ENCODE measurements at regions not wholly inside any gene's neighbourhood (a gene's known extent, or its start where the extent isn't known, plus 50 kb on each side); places are given as distances from the start of the nearest gene placed in this dataset.

DNA sequence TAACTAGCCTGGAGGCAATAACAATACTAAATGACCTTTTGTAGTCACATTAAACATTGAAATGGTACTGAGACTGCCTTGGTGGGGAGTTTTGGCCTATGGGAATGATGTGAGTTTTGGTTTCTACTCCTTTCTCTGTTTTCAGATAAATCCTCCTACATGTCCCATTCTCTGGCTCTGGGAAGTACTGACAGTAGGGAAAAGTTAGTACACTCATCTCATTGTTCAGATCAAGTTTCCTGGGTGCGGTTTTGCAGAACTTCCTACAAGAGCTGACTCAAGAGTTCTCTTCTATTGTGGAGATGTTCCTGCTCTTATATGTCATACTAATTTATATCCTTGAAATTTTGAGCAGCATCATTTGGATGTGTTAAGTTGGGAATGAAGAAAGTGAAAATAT is 74.2 kb upstream of the MACF1 start (continued):
- TF ChIP-seq ZNF600 (tag by site-specific recombination; IDR thresholded peaks at IDR 0.05), result 0 out of 2 replicates have a peak, but pooled peaks have one; percentile 47
- TF ChIP-seq ZBTB20 (tag by site-specific recombination; IDR thresholded peaks at IDR 0.05), result no peak
- no peak for TF ChIP-seq ZNF664 (tag by site-specific recombination; IDR thresholded peaks at IDR 0.05)
- no peak for TF ChIP-seq ZNF561 (tag by site-specific recombination; IDR thresholded peaks at IDR 0.05; ENCODE audit: borderline replicate concordance)
- no peak for TF ChIP-seq ZNF146 (tag by site-specific recombination; IDR thresholded peaks at IDR 0.05)
- peak; percentile 60 for TF ChIP-seq PRDM1 (tag by site-specific recombination; IDR thresholded peaks at IDR 0.05)
- TF ChIP-seq, protein P1, sequence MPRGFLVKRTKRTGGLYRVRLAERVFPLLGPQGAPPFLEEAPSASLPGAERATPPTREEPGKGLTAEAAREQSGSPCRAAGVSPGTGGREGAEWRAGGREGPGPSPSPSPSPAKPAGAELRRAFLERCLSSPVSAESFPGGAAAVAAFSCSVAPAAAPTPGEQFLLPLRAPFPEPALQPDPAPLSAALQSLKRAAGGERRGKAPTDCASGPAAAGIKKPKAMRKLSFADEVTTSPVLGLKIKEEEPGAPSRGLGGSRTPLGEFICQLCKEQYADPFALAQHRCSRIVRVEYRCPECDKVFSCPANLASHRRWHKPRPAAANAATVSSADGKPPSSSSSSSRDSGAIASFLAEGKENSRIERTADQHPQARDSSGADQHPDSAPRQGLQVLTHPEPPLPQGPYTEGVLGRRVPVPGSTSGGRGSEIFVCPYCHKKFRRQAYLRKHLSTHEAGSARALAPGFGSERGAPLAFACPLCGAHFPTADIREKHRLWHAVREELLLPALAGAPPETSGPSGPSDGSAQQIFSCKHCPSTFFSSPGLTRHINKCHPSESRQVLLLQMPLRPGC (tag by site-specific recombination; IDR thresholded peaks at IDR 0.05), result no peak
- TF ChIP-seq ZNF529 (tag by site-specific recombination; IDR thresholded peaks at IDR 0.05; ENCODE audit: insufficient replicate concordance), result no peak
- TF ChIP-seq, protein P2, sequence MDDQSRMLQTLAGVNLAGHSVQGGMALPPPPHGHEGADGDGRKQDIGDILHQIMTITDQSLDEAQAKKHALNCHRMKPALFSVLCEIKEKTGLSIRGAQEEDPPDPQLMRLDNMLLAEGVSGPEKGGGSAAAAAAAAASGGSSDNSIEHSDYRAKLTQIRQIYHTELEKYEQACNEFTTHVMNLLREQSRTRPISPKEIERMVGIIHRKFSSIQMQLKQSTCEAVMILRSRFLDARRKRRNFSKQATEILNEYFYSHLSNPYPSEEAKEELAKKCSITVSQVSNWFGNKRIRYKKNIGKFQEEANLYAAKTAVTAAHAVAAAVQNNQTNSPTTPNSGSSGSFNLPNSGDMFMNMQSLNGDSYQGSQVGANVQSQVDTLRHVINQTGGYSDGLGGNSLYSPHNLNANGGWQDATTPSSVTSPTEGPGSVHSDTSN (CRISPR knock-in tag; IDR thresholded peaks at IDR 0.05), result no peak
- peak; percentile 66; the same call in 1 of the 2 replicates for TF ChIP-seq EGR2 (tag by site-specific recombination; IDR thresholded peaks at IDR 0.05; ENCODE audit: low read depth)

GRCh38 chr1:39131940-39132339 is 72.6 kb upstream of the MACF1 start:
- peaks cover 21% of the 10 kb centered on the region for H3K4me1 ChIP-seq (ENCODE audit: control insufficient read depth, insufficient read depth, low read length)

More at GRCh38 chr1:39131940-39132339, 72.6 kb upstream of the MACF1 start:
- CTCF ChIA-PET, result interaction anchor here (0.6 to 4.5 kb wide), 10 partner anchors 8 to 797 kb away, joined by 3 to 56 read pairs (median 4); no protein-coding TSS in a partner anchor
- Histone ChIP-seq H3K36me3 (ENCODE audit: control insufficient read depth in 2 of 2, insufficient read depth in 1 of 2, low read length in 2 of 2) (no peaks in the 10 kb centered on the region), H3K27ac (ENCODE audit: extremely low read depth, low read depth, low read length) (no peak overlapping the region), H3K4me3 (ENCODE audit: low read depth, low read length) (no peak overlapping the region), H3K9me3 (ENCODE audit: control insufficient read depth, insufficient read depth, low read depth, low read length) (no peaks in the 10 kb centered on the region)
- POLR2A ChIA-PET, result interaction anchor here (1.3 to 1.7 kb wide), 3 partner anchors 10 to 60 kb away, joined by 3 to 7 read pairs (median 4); no protein-coding TSS in a partner anchor
- TF ChIP-seq ZNF660 (tag by site-specific recombination; IDR thresholded peaks at IDR 0.05), result no peak
- TF ChIP-seq HOXC10 (CRISPR knock-in tag; IDR thresholded peaks at IDR 0.05), result no peak
- no peak for TF ChIP-seq ZNF223 (tag by site-specific recombination; IDR thresholded peaks at IDR 0.05)
- TF ChIP-seq SCRT2 (tag by site-specific recombination; IDR thresholded peaks at IDR 0.05), result peak; percentile 67
- no peak for TF ChIP-seq ZNF521 (tag by site-specific recombination; IDR thresholded peaks at IDR 0.05)
- TF ChIP-seq ZNF169 (tag by site-specific recombination; IDR thresholded peaks at IDR 0.05), result no peak
- TF ChIP-seq PRDM4 (tag by site-specific recombination; IDR thresholded peaks at IDR 0.05), result no peak
- TF ChIP-seq REST (tag by site-specific recombination; IDR thresholded peaks at IDR 0.05), result peak; percentile 69
- no peak for TF ChIP-seq YY2 (tag by site-specific recombination; IDR thresholded peaks at IDR 0.05)
- TF ChIP-seq ZNF133 (tag by site-specific recombination; IDR thresholded peaks at IDR 0.05), result no peak
- no peak for TF ChIP-seq MZF1 (tag by site-specific recombination; IDR thresholded peaks at IDR 0.05; ENCODE audit: borderline replicate concordance)
- TF ChIP-seq, protein P3, sequence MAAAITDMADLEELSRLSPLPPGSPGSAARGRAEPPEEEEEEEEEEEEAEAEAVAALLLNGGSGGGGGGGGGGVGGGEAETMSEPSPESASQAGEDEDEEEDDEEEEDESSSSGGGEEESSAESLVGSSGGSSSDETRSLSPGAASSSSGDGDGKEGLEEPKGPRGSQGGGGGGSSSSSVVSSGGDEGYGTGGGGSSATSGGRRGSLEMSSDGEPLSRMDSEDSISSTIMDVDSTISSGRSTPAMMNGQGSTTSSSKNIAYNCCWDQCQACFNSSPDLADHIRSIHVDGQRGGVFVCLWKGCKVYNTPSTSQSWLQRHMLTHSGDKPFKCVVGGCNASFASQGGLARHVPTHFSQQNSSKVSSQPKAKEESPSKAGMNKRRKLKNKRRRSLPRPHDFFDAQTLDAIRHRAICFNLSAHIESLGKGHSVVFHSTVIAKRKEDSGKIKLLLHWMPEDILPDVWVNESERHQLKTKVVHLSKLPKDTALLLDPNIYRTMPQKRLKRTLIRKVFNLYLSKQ (tag by site-specific recombination; IDR thresholded peaks at IDR 0.05; ENCODE audit: borderline replicate concordance), result no peak
